ENCODE measurements at regions not wholly inside any gene's neighbourhood (a gene's known extent, or its start where the extent isn't known, plus 50 kb on each side); places are given as distances from the start of the nearest gene placed in this dataset.

GRCh38 chr17:71208111-71208704, 912.6 kb upstream of the SOX9 start:
- H3K4me3 ChIP-seq (ENCODE audit: low read length) = no peak overlapping the region
- TF ChIP-seq CTCF (conservative IDR thresholded peaks at IDR 0.05; ENCODE audit: low read depth, low read length) (no peak), EZH2 (IDR thresholded peaks at IDR 0.05; ENCODE audit: low read length, unreplicated experiment) (no peak), EZH2phosphoT487 (IDR thresholded peaks at IDR 0.05; ENCODE audit: borderline replicate concordance, low read length) (no peak)
- no peaks in the 10 kb centered on the region for H3K79me2 ChIP-seq (ENCODE audit: low read length)
- no peaks in the 10 kb centered on the region for H3K9me3 ChIP-seq (ENCODE audit: low read length)
- H3K4me1 ChIP-seq (ENCODE audit: insufficient read depth, low read length) = peaks cover 10% of the 10 kb centered on the region
- H3K4me2 ChIP-seq (ENCODE audit: low read length) = peak overlapping the region; percentile 25; the same call in 1 of the 2 replicates
- H2AFZ ChIP-seq (ENCODE audit: low read length) = 0 out of 2 replicates have a peak overlapping the region, but pooled peaks have one; percentile 21
- no peaks in the 10 kb centered on the region for H3K36me3 ChIP-seq (ENCODE audit: low read depth, low read length)
- no peak overlapping the region; the same call in 1 of the 2 replicates for H3K9ac ChIP-seq (ENCODE audit: low read length)
- intact Hi-C loops (cut with micrococcal nuclease) = no loop called here
- peak; percentile 69 for ATAC-seq
- H3K27ac ChIP-seq (ENCODE audit: low read length) = peak overlapping the region; percentile 75
- ChIA-PET CTCF (no interaction called here), POLR2A (ENCODE audit: unreplicated experiment) (no interaction called here)
- H4K20me1 ChIP-seq (ENCODE audit: low read length) = no peaks in the 10 kb centered on the region
- H3K27me3 ChIP-seq (ENCODE audit: low read length) = no peaks in the 10 kb centered on the region
- DNase-seq = peak; percentile 84
- no peaks in the 10 kb centered on the region for H3F3A ChIP-seq (ENCODE audit: low read length, unreplicated experiment)
- no peaks in the 10 kb centered on the region for H3K9me2 ChIP-seq (replicated peaks; ENCODE audit: low read length)
- BruUV-seq (replicated peaks) = no TSS peak

- Histone ChIP-seq H3K9ac (ENCODE audit: low read length) (no peak overlapping the region), H3K27ac (ENCODE audit: low read length) (no peak overlapping the region), H3K4me1 (ENCODE audit: insufficient read depth, low read length) (no peaks in the 10 kb centered on the region), H3K36me3 (ENCODE audit: low read depth, low read length) (no peaks in the 10 kb centered on the region), H3K9me3 (ENCODE audit: low read length) (0 out of 2 replicates have a peak, but pooled peaks cover 4% of the 10 kb centered on the region), H2AFZ (ENCODE audit: low read length) (no peak overlapping the region), H3K4me2 (ENCODE audit: low read length) (no peak overlapping the region), H3K9me2 (replicated peaks; ENCODE audit: low read length) (no peaks in the 10 kb centered on the region), H3K4me3 (ENCODE audit: low read length) (no peak overlapping the region), H4K20me1 (ENCODE audit: low read length) (no peaks in the 10 kb centered on the region), H3F3A (ENCODE audit: low read length, unreplicated experiment) (no peaks in the 10 kb centered on the region), H3K79me2 (ENCODE audit: low read length) (no peaks in the 10 kb centered on the region), H3K27me3 (ENCODE audit: low read length) (no peaks in the 10 kb centered on the region)
- CTCF ChIA-PET = no interaction called here
- POLR2A ChIA-PET (ENCODE audit: unreplicated experiment) = no interaction called here
- intact Hi-C loops (cut with micrococcal nuclease) = no loop called here
- TF ChIP-seq EZH2 (IDR thresholded peaks at IDR 0.05; ENCODE audit: low read length, unreplicated experiment) (no peak), CTCF (conservative IDR thresholded peaks at IDR 0.05; ENCODE audit: low read depth, low read length) (no peak), EZH2phosphoT487 (IDR thresholded peaks at IDR 0.05; ENCODE audit: borderline replicate concordance, low read length) (no peak)
- ATAC-seq (no peak), DNase-seq (no peak)
- BruUV-seq (replicated peaks) = no TSS peak
Observed at GRCh38 chr17:71213936-71214335, 906.9 kb upstream of the SOX9 start.

- H2AFZ ChIP-seq (ENCODE audit: low read length) = no peak overlapping the region
- ATAC-seq (no peak), DNase-seq (peak; percentile 23)
- H4K20me1 ChIP-seq (ENCODE audit: low read length) = no peaks in the 10 kb centered on the region
- H3K79me2 ChIP-seq (ENCODE audit: low read length) = no peaks in the 10 kb centered on the region
- H3K36me3 ChIP-seq (ENCODE audit: low read depth, low read length) = no peaks in the 10 kb centered on the region
- H3K9me3 ChIP-seq (ENCODE audit: low read length) = 0 out of 2 replicates have a peak, but pooled peaks cover 4% of the 10 kb centered on the region
- intact Hi-C loops (cut with micrococcal nuclease) = no loop called here
- no peaks in the 10 kb centered on the region for H3F3A ChIP-seq (ENCODE audit: low read length, unreplicated experiment)
- no peak overlapping the region for H3K9ac ChIP-seq (ENCODE audit: low read length)
- H3K4me1 ChIP-seq (ENCODE audit: insufficient read depth, low read length) = no peaks in the 10 kb centered on the region
- no peak overlapping the region for H3K27ac ChIP-seq (ENCODE audit: low read length)
- no peaks in the 10 kb centered on the region for H3K9me2 ChIP-seq (replicated peaks; ENCODE audit: low read length)
- POLR2A ChIA-PET (ENCODE audit: unreplicated experiment) = no interaction called here
- H3K4me2 ChIP-seq (ENCODE audit: low read length) = no peak overlapping the region
- BruUV-seq (replicated peaks) = no TSS peak
- CTCF ChIA-PET = no interaction called here
- no peak overlapping the region for H3K4me3 ChIP-seq (ENCODE audit: low read length)
- no peaks in the 10 kb centered on the region for H3K27me3 ChIP-seq (ENCODE audit: low read length)
- no peak for TF ChIP-seq EZH2 (IDR thresholded peaks at IDR 0.05; ENCODE audit: low read length, unreplicated experiment)
- no peak for TF ChIP-seq EZH2phosphoT487 (IDR thresholded peaks at IDR 0.05; ENCODE audit: borderline replicate concordance, low read length)
- no peak for TF ChIP-seq CTCF (conservative IDR thresholded peaks at IDR 0.05; ENCODE audit: low read depth, low read length)
Observed at GRCh38 chr17:71217769-71218168, 903.1 kb upstream of the SOX9 start.
